ENCODE measurements at regions not wholly inside any gene's neighbourhood (a gene's known extent, or its start where the extent isn't known, plus 50 kb on each side); places are given as distances from the start of the nearest gene placed in this dataset.

DNA sequence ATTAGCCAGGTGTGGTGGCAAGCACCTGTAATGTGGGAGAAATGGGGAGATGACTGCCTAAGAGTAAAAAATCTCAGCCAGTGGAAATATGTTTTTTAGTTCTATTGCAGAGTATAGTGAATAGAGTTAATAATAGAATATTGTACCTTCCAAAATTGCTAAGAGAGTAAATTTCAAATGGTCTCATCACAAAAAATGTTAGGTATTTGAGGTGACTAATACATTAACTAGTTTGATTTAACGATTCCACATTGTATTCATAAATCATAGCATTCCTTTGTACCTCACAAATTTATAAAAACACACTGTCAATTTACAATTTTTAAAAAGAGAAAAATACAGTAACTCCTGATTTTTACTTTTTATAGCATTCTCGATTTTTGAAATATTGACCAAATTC, 681.5 kb upstream of the EPHA5 start:
- TF ChIP-seq, protein P1, sequence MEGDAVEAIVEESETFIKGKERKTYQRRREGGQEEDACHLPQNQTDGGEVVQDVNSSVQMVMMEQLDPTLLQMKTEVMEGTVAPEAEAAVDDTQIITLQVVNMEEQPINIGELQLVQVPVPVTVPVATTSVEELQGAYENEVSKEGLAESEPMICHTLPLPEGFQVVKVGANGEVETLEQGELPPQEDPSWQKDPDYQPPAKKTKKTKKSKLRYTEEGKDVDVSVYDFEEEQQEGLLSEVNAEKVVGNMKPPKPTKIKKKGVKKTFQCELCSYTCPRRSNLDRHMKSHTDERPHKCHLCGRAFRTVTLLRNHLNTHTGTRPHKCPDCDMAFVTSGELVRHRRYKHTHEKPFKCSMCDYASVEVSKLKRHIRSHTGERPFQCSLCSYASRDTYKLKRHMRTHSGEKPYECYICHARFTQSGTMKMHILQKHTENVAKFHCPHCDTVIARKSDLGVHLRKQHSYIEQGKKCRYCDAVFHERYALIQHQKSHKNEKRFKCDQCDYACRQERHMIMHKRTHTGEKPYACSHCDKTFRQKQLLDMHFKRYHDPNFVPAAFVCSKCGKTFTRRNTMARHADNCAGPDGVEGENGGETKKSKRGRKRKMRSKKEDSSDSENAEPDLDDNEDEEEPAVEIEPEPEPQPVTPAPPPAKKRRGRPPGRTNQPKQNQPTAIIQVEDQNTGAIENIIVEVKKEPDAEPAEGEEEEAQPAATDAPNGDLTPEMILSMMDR (conservative IDR thresholded peaks at IDR 0.05; ENCODE audit: low read depth, low read length), result no peak
- TF ChIP-seq EZH2 (IDR thresholded peaks at IDR 0.05; ENCODE audit: borderline replicate concordance, low read depth, low read length, poor library complexity, severe bottlenecking), result no peak
